ENCODE measurements at regions not wholly inside any gene's neighbourhood (a gene's known extent, or its start where the extent isn't known, plus 50 kb on each side); places are given as distances from the start of the nearest gene placed in this dataset.

DNA sequence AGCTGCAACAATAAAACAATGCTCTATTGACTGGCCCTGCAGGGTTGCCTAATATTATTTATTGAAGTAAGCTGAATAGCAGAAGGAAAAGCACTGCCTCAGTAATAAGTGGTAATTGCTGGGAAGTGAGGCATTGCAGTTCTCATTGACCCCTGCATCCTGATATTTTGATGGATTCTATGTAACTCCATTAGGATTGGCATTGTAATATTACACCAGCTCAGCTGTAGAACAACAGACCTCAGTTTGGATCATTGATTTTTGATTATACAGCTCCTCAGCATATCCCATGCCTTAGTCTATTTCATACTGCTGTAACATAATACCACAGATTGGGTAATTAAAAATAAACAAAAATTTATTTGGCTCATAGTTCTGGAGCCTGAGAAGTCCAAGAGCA, 650.6 kb upstream of the SALL1 start:
- Histone ChIP-seq H3K9ac (ENCODE audit: low read depth, low read length) (no peak overlapping the region), H3K4ac (ENCODE audit: low read depth, low read length) (no peak overlapping the region), H3K27ac (ENCODE audit: insufficient read depth, low read length) (no peak overlapping the region), H3K4me1 (ENCODE audit: control insufficient read depth, insufficient read depth, low read length) (no peaks in the 10 kb centered on the region), H2BK20ac (ENCODE audit: low read depth, low read length) (no peak overlapping the region), H2AFZ (replicated peaks; ENCODE audit: low read length, poor library complexity) (no peak overlapping the region), H3K79me1 (ENCODE audit: low read depth in 1 of 2, low read length in 2 of 2) (no peaks in the 10 kb centered on the region), H3K27me3 (ENCODE audit: control insufficient read depth, insufficient read depth, low read length) (no peaks in the 10 kb centered on the region), H3K4me3 (ENCODE audit: insufficient read depth, low read depth, low read length) (no peak overlapping the region), H3K36me3 (ENCODE audit: control insufficient read depth, insufficient read depth, low read length) (no peaks in the 10 kb centered on the region), H3K9me3 (ENCODE audit: control insufficient read depth, insufficient read depth, low read length) (no peaks in the 10 kb centered on the region; the same call in 1 of the 2 replicates), H3K14ac (replicated peaks; ENCODE audit: low read depth, low read length) (no peak overlapping the region), H2AK5ac (ENCODE audit: low read depth, low read length) (no peak overlapping the region), H3K9me1 (ENCODE audit: insufficient read depth, low read length) (no peaks in the 10 kb centered on the region), H3K23ac (ENCODE audit: low read depth, low read length) (no peak overlapping the region), H2AK9ac (replicated peaks; ENCODE audit: low read depth, low read length, poor library complexity) (no peak overlapping the region), H2BK5ac (ENCODE audit: low read depth, low read length, poor library complexity, severe bottlenecking) (no peak overlapping the region), H4K5ac (ENCODE audit: low read depth, low read length) (no peak overlapping the region), H2BK120ac (ENCODE audit: low read depth, low read length) (no peak overlapping the region), H3K4me2 (ENCODE audit: low read depth, low read length) (no peak overlapping the region), H3K18ac (ENCODE audit: low read depth, low read length) (no peak overlapping the region), H3K56ac (ENCODE audit: extremely low read depth, insufficient read depth, low read length) (no peak overlapping the region), H4K20me1 (ENCODE audit: insufficient read depth, low read length) (no peaks in the 10 kb centered on the region), H4K8ac (ENCODE audit: low read depth in 2 of 2, low read length in 2 of 2) (no peak overlapping the region), H2BK15ac (ENCODE audit: low read depth, low read length) (no peak overlapping the region), H4K91ac (ENCODE audit: insufficient read depth, low read depth, low read length) (no peak overlapping the region)
- TF ChIP-seq MAFK (IDR thresholded peaks at IDR 0.05; ENCODE audit: low read depth, low read length) (no peak), CHD1 (IDR thresholded peaks at IDR 0.05; ENCODE audit: low read depth, low read length) (no peak), FOS (IDR thresholded peaks at IDR 0.05; ENCODE audit: low read depth, low read length) (no peak), USF2 (IDR thresholded peaks at IDR 0.05; ENCODE audit: low read depth, low read length) (no peak), MAZ (IDR thresholded peaks at IDR 0.05; ENCODE audit: borderline replicate concordance, low read depth, low read length) (no peak), RAD21 (IDR thresholded peaks at IDR 0.05; ENCODE audit: low read length) (no peak), ELK1 (IDR thresholded peaks at IDR 0.05; ENCODE audit: borderline replicate concordance, low read depth, low read length) (no peak), MXI1 (IDR thresholded peaks at IDR 0.05; ENCODE audit: borderline replicate concordance, low read depth, low read length) (no peak), RCOR1 (IDR thresholded peaks at IDR 0.05; ENCODE audit: insufficient replicate concordance, low read length) (no peak), POLR2A (IDR thresholded peaks at IDR 0.05; ENCODE audit: low read depth, low read length) (no peak), BHLHE40 (IDR thresholded peaks at IDR 0.05; ENCODE audit: low read depth, low read length) (no peak), CEBPB (IDR thresholded peaks at IDR 0.05; ENCODE audit: low read depth, low read length) (no peak), NFE2L2 (IDR thresholded peaks at IDR 0.05; ENCODE audit: low read depth, low read length) (no peak), SMC3 (IDR thresholded peaks at IDR 0.05; ENCODE audit: low read depth, low read length) (no peak), RFX5 (IDR thresholded peaks at IDR 0.05; ENCODE audit: low read depth, low read length) (no peak)
- TF ChIP-seq, protein P1, sequence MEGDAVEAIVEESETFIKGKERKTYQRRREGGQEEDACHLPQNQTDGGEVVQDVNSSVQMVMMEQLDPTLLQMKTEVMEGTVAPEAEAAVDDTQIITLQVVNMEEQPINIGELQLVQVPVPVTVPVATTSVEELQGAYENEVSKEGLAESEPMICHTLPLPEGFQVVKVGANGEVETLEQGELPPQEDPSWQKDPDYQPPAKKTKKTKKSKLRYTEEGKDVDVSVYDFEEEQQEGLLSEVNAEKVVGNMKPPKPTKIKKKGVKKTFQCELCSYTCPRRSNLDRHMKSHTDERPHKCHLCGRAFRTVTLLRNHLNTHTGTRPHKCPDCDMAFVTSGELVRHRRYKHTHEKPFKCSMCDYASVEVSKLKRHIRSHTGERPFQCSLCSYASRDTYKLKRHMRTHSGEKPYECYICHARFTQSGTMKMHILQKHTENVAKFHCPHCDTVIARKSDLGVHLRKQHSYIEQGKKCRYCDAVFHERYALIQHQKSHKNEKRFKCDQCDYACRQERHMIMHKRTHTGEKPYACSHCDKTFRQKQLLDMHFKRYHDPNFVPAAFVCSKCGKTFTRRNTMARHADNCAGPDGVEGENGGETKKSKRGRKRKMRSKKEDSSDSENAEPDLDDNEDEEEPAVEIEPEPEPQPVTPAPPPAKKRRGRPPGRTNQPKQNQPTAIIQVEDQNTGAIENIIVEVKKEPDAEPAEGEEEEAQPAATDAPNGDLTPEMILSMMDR (conservative IDR thresholded peaks at IDR 0.05; ENCODE audit: low read depth, low read length), result no peak
- in situ Hi-C loops (cut with MboI; ENCODE audit: low sequenced_read_pairs), result no loop called here
- no peak for DNase-seq
- BruUV-seq (replicated peaks), result no TSS peak
- no peak for ATAC-seq (ENCODE audit: low read depth)
- CTCF ChIA-PET, result no interaction called here
- intact Hi-C loops (cut with micrococcal nuclease), result no loop called here
- dilution Hi-C loops (cut with HindIII; ENCODE audit: low sequenced_read_pairs, unreplicated experiment), result no loop called here
- POLR2A ChIA-PET (ENCODE audit: unreplicated experiment), result no interaction called here

Measured in IMR-90 (cell line).